GF-D8 (cell line): ENCODE measurements at regions not wholly inside any gene's neighbourhood (a gene's known extent, or its start where the extent isn't known, plus 50 kb on each side); places are given as distances from the start of the nearest gene placed in this dataset.

ENCODE experiments used
- DNase-seq: peaks from one replicate; lab custom pipeline; 2025; lab: John Stamatoyannopoulos, UW

DNA sequence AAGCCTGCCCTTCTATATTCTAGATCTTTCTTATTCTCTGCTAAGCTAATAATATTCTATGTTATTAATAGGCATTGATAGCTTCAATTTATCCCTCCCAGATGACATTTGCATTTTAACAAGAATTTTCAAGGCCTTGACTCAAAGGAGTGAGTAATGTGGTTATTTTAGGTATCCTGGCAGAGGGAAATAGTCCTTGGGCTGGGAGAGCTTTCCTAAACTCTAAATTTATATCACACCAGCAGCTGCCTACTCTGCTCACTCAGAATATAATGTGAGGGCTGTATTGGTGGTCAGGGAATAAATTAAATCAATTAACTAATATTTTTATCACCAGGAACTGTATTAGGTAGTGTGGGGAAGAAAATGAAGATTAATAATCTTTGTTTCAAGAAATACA, 74.8 kb upstream of the ADAM23 start:
- no peak for DNase-seq

DNA sequence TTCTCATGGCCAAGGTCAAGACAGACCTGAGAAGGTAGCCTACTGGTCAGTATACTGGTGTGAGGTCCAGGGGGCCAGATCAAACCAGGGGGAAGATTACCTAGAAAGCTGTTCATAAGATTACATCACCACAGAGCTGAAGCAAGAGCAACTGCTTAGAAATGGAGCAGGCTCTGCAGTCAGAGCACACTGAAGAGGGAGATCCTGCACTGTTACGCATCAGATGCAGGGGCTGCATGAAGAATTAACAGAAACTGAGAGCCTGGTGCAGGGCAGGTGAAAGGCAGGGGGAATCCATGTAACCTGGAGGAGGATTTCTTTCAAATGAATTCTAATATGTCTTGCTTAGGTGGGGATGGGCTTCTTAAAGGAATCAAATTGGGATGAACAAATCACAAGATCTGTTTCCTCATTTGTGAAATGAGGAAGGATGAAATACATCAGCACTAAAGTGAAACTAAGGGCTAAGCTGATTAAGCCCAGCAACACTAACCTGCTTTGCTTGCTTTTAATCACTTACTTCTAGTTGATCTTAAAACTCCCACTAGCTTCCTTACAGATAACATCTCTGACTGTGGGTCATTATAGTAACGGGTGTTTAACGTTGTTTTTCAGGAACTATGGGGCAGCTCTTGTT, 74.3 kb upstream of the ADAM23 start:
- peak; percentile 29 for DNase-seq

DNA sequence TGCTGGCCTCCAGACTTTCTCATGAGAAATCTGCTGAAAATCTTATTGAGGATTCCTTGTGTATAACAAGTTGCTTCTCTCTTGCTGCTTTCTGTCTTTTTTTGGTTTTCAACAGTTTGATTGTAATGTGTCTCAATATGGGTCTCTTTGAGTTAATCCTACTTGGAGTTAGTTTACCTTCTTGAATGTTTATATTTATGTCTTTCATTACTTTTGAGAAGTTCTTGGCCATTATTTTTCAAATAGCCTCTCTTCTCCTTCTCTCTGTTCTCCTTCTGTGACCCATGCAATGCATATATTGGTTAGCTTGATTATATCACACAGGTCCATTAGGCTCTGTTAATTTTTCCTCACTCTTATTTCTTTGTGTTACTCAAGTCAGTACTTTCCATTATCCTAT, 67.4 kb upstream of the ADAM23 start:
- DNase-seq = no peak

DNA sequence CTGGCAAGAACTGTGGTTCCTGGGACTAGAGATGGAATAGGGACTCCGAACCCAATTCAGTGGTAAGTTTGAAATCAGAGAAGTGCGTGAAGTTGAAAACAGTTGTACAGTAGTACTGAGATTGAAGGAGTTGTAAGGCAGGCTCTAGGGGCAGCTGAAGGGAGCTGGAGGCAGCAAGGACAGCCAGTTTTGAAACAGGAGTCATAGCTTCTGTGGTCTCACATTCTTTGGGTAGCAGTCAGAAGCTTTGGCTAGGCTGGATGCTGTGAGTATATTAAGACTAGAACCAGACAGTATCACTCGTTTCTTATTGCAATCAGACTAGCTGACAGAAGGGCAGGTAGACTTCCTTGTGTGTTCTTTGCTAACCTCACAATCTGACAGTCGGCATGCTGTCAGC, 64.5 kb upstream of the ADAM23 start:
- no peak for DNase-seq

DNA sequence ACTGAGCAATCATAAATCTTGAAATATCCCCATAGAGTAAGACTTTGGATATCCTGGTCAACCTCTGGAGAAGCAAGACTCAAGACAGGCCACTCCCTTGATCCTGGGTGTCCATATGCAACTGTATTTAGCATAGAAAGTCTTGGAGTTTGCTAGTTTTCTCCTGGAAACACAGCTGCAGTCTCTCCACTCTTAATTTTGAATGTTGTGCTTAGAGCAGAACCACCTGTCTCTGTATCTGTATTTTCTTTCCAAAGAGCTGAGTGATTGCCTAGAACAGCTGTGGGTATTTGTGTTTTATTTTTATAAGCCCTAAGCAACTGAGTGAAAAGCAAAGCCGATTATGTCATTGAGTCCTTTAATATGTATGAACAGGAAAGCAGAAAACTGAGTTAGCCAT, 64.1 kb upstream of the ADAM23 start:
- no peak for DNase-seq

DNA sequence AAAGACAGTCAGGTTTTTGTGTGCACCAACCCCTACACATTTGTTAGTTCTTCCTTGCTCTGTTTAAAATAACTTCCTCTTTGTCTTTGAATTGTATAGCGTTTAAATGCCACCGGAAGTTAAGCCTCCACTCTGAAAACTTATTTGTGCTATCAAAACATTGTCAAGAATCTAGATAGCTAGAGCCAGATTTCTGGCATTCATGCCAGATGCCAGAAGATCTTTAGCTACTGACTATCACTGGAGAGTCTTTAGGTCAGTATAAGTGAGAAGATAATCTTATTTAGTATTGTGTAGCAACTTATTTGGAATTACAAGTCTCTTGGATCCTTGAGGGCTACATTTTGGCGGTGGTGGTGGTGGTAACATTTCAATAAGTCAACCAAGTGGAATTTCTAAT, 63.4 kb upstream of the ADAM23 start:
- no peak for DNase-seq

DNA sequence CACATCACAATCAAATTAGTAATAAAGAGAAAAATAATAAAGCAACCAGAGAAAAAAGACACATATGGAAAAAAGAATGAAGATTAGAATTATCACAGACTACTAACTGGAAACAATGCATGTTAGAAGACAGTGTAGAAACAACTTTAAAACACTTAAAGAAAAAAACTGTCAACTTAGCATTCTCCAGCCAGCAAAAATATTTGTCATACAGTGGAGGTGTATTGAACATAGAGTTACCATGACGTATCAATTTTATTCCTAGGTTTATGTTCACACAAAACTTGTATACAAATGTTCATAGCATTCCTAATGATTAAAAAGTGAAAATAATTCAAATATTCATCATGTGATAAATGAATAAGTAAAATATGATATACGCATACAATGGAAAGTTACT, 61.5 kb upstream of the ADAM23 start:
- DNase-seq = no peak

DNA sequence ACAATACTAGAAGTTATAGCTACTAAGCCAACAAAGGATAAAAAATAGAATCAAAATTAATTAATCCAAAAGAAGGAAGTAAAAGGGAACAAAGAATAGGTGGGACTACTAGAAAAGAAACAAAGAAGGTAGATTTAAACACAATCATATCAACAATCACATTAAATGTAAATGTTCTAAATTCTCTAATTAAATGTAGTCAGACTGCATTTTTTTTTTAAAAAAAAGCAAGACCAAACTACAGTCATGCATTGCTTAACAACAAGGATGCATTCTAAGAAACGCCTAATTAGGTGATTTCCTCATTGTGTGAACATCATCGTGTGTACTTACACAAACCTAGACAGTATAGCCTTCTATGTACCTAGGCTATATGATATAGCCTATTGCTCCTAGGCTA, 59.7 kb upstream of the ADAM23 start:
- no peak for DNase-seq

DNA sequence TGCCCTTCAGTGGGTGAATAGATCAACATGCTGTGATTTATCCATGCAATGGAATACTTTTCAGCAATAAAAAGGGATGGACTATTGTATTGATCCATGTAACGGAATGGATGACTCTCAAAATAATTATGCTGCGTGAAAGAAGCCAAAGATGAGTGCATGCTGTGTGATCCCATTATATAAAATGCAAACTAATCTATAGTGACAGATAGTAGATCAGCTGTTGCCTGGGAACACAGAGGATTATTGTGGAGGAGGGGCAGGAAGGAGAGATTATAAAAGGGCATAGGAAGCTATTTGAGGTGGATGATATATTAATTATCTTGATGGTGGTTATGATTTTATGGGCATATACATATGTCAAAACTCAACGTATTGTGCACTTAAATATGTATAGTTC, 55.5 kb upstream of the ADAM23 start:
- DNase-seq = no peak

DNA sequence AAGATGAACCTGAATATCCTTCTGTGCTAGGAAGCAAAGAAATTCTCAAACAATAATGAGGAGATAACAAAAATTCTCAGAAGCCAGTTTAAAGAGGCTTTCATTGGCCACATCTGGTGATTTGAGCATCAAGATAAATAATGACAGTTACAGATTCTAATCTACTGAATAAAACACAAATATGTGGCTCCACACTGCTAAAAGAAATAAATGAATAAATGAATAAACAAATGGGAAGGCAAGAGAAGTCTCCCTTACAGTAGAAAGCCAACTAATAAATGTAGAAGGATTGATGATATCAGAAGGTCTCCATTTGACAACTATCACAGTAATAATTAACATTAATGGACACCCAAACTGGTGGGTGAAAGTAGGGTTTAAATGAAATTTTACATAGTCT, 54.6 kb upstream of the ADAM23 start:
- DNase-seq = no peak

DNA sequence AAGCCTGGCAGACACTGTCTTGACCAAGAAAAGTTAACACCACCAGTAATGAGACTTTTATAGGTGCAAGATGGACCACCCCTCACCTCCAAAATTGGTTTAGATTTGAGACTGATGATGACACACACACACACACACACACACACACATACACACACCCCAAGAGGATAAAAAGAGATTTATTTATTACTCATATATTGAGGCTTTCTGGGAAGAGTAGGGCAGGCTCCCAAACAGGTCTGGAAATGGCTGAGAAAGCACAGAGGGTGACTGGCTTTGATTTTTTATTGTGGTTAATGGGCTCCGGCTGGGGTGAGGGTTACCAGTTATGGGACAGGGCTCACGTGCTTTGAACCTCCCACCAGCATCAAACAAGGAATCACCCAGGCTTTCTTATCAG, 54.2 kb upstream of the ADAM23 start:
- no peak for DNase-seq

DNA sequence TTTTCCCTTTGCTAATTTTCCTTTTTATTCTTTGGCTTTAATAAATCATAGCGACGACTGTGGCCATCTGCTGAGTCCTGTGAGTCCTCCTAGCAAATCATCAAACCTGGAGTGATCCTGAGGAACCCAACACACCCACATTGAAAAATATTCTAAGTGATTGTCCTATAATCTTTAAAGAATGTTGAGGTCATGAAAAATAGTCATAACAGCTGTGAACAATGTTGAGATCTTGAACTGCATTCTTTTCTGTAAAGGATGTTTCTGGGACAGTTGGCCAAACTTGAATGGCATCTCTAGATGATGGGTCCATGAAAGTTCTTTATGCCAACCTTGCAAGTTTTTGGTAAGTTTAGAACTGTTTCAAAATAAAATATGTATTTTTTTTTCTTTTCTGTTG, 53.2 kb upstream of the ADAM23 start:
- no peak for DNase-seq

DNA sequence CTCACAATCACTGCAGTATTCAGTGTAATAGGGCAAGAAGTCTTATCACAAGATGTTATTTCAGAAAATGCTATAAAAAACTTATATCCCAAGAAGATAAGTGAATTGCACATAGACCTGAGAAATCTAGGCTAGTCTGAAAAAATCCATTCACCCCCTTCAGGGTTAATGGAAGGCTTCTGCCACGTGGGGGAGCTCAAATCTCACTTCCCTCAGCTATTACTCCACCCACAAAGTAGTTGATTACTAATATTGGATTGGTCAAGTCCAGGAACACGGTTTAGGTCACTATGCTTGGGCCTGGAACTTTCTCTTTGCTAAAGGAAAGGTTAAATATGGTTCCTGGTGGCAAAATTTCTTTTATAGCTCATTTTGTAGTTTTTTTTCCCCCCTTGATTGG, 51.2 kb upstream of the ADAM23 start:
- DNase-seq = no peak
